ENCODE measurements at regions not wholly inside any gene's neighbourhood (a gene's known extent, or its start where the extent isn't known, plus 50 kb on each side); places are given as distances from the start of the nearest gene placed in this dataset.

GRCh38 chr13:86900906-86901305 lies 770.3 kb upstream of the SLITRK5 start:
- Histone ChIP-seq H3K9ac (ENCODE audit: insufficient read depth in 1 of 2, low read length in 2 of 2) (no peak overlapping the region), H3K36me3 (ENCODE audit: control insufficient read depth in 4 of 4, insufficient read depth in 4 of 4, low read length in 4 of 4) (no peaks in the 10 kb centered on the region), H3K4me1 (ENCODE audit: control insufficient read depth in 5 of 5, insufficient read depth in 5 of 5, low read length in 5 of 5) (peaks cover 0 to 5% (median 0%) of the 10 kb centered on the region in 5 donors), H3K27ac (ENCODE audit: low read depth in 1 of 2, low read length in 1 of 2) (no peak overlapping the region), H3K4me3 (no peak overlapping the region), H3K27me3 (ENCODE audit: control insufficient read depth in 3 of 3, insufficient read depth in 3 of 3, low read length in 2 of 3) (no peaks in the 10 kb centered on the region), H3K9me3 (ENCODE audit: control insufficient read depth in 4 of 4, insufficient read depth in 3 of 4, low read length in 3 of 4) (no peaks in the 10 kb centered on the region)
- ATAC-seq (ENCODE audit: insufficient read depth, low FRiP score): no peak
- DNase-seq: no peak
- TF ChIP-seq CTCF (IDR thresholded peaks at IDR 0.05; ENCODE audit: control extremely low read depth, extremely low read depth): no peak
- 62 to 84% methylated on average over 1 of the region's 1 CpG for WGBS, 2 donors

- no peak overlapping the region for H3K9ac ChIP-seq (ENCODE audit: insufficient read depth in 1 of 2, low read length in 2 of 2)
- 88 to 90% methylated on average over 7 of the region's 7 CpGs for WGBS, 2 donors
- H3K36me3 ChIP-seq (ENCODE audit: control insufficient read depth in 4 of 4, insufficient read depth in 4 of 4, low read length in 4 of 4): no peaks in the 10 kb centered on the region
- ATAC-seq (ENCODE audit: insufficient read depth, low FRiP score) (no peak), DNase-seq (no peak)
- TF ChIP-seq CTCF (IDR thresholded peaks at IDR 0.05; ENCODE audit: control extremely low read depth, extremely low read depth): no peak
- no peaks in the 10 kb centered on the region for H3K9me3 ChIP-seq (ENCODE audit: control insufficient read depth in 4 of 4, insufficient read depth in 3 of 4, low read length in 3 of 4)
- H3K27ac ChIP-seq (ENCODE audit: low read depth in 1 of 2, low read length in 1 of 2): no peak overlapping the region
- peaks cover 0 to 20% (median 0%) of the 10 kb centered on the region in 5 donors for H3K4me1 ChIP-seq (ENCODE audit: control insufficient read depth in 5 of 5, insufficient read depth in 5 of 5, low read length in 5 of 5)
- H3K4me3 ChIP-seq: no peak overlapping the region
- no peaks in the 10 kb centered on the region for H3K27me3 ChIP-seq (ENCODE audit: control insufficient read depth in 3 of 3, insufficient read depth in 3 of 3, low read length in 2 of 3)
Measured at GRCh38 chr13:86906127-86906874, 764.9 kb upstream of the SLITRK5 start.

- Histone ChIP-seq H3K27ac (ENCODE audit: low read depth in 1 of 2, low read length in 1 of 2) (no peak overlapping the region), H3K9ac (ENCODE audit: insufficient read depth in 1 of 2, low read length in 2 of 2) (no peak overlapping the region), H3K36me3 (ENCODE audit: control insufficient read depth in 4 of 4, insufficient read depth in 4 of 4, low read length in 4 of 4) (no peaks in the 10 kb centered on the region), H3K27me3 (ENCODE audit: control insufficient read depth in 3 of 3, insufficient read depth in 3 of 3, low read length in 2 of 3) (no peaks in the 10 kb centered on the region), H3K9me3 (ENCODE audit: control insufficient read depth in 4 of 4, insufficient read depth in 3 of 4, low read length in 3 of 4) (no peaks in the 10 kb centered on the region), H3K4me3 (no peak overlapping the region), H3K4me1 (ENCODE audit: control insufficient read depth in 5 of 5, insufficient read depth in 5 of 5, low read length in 5 of 5) (peaks cover 0 to 20% (median 0%) of the 10 kb centered on the region in 5 donors)
- TF ChIP-seq CTCF (IDR thresholded peaks at IDR 0.05; ENCODE audit: control extremely low read depth, extremely low read depth): no peak
- peak in 2 of 3 donors; percentile 67 to 74 for DNase-seq
- no peak for ATAC-seq (ENCODE audit: insufficient read depth, low FRiP score)
- WGBS, 2 donors: 36 to 67% methylated on average over 2 of the region's 2 CpGs
Measured at GRCh38 chr13:86907156-86907555, 764.0 kb upstream of the SLITRK5 start.
